Testis (tissue), 2 donors: ENCODE measurements at regions not wholly inside any gene's neighbourhood (a gene's known extent, or its start where the extent isn't known, plus 50 kb on each side); places are given as distances from the start of the nearest gene placed in this dataset.

Experiments used
- DNase-seq: peaks from one replicate; pipeline ENCODE4 v3.0.0-alpha.2; 2019
- H3K27ac ChIP-seq, 2 donors: fragments of 200-600 bp; sonication (generic); one replicate each; pipeline ENCODE4 v1.5.1; 2019
- H3K27me3 ChIP-seq: fragments of 200-600 bp; sonication (generic); one replicate; pipeline ENCODE4 v1.5.1; 2019
- H3K36me3 ChIP-seq: fragments of 200-600 bp; sonication (generic); one replicate; pipeline ENCODE4 v1.5.1; 2017; ENCODE audit warnings: low read depth; ENCODE audit errors: missing control alignments
- H3K4me1 ChIP-seq: fragments of 200-600 bp; sonication (generic); one replicate; pipeline ENCODE4 v1.5.1; 2019
- H3K4me3 ChIP-seq, 2 donors: fragments of 200-600 bp; sonication (generic); one replicate each; pipeline ENCODE4 v1.5.1; 2017 to 2019
- H3K9me3 ChIP-seq: fragments of 200-600 bp; sonication (generic); one replicate; pipeline ENCODE4 v1.5.1; 2017
- CTCF ChIP-seq, 3 experiments: fragments of 450-650 bp in 2 of 3; fragments of 200-600 bp in 1 of 3; sonication (generic) in 1 of 3; IDR thresholded peaks; one replicate each; pipeline ENCODE4 v1.5.1; 2016 to 2019; ENCODE audit warnings: antibody characterized with exemption in 3 of 3, mild to moderate bottlenecking in 2 of 3, moderate library complexity in 1 of 3
- POLR2A ChIP-seq: fragments of 450-650 bp; IDR thresholded peaks from one replicate; pipeline ENCODE4 v1.6.1; 2017; ENCODE audit warnings: antibody characterized with exemption, mild to moderate bottlenecking, moderate library complexity
- WGBS, 2 donors: methylation state at CpG; one replicate each; pipeline ENCODE4 v1.1.5; 2018; 5-methylcytosine and 5-hydroxymethylcytosine counted together
- intact Hi-C: fragments of 100-400 bp; cut with DNase I; formaldehyde crosslinking; loops from one replicate; pipeline ENCODE4 v1.15.1; 2023; ENCODE audit warnings: low total_unique reads

GRCh38 chr6:50102676-50103075, 52.9 kb upstream of the DEFB112 start:
- intact Hi-C loops = no loop called here
- no peak for TF ChIP-seq POLR2A
- no peak for TF ChIP-seq CTCF (IDR thresholded peaks at IDR 0.05)
- no peak overlapping the region for H3K4me3 ChIP-seq
- H3K27ac ChIP-seq = no peak overlapping the region
- no peaks in the 10 kb centered on the region for H3K27me3 ChIP-seq
- no peak for DNase-seq
- no peaks in the 10 kb centered on the region for H3K9me3 ChIP-seq
- H3K4me1 ChIP-seq = no peaks in the 10 kb centered on the region
- H3K36me3 ChIP-seq = no peaks in the 10 kb centered on the region

DNA sequence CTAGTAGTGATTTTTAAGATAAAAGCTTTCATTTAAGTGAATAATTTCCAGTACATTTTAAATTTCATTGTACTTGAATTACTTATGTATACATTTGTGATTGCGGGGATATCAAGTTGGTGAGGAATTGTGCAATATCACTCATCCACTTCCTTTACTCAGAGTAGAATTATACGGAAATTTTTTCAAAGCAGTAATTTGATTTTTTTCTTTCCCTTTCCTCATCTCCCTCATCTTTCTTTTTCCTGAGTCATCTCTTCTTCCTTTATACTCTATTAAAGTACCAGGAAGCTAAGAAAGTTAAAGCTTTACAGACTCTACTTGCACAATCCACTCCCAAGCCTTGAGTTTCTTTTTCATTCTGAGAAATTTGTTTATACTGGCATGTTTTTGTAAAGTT, 60.9 kb upstream of the DEFB112 start:
- H3K4me1 ChIP-seq = no peaks in the 10 kb centered on the region
- TF ChIP-seq CTCF (IDR thresholded peaks at IDR 0.05) (no peak), POLR2A (no peak)
- no peak for DNase-seq
- H3K36me3 ChIP-seq = no peaks in the 10 kb centered on the region
- no peak overlapping the region for H3K27ac ChIP-seq
- intact Hi-C loops = no loop called here
- no peak overlapping the region for H3K4me3 ChIP-seq
- no peaks in the 10 kb centered on the region for H3K27me3 ChIP-seq
- H3K9me3 ChIP-seq = no peaks in the 10 kb centered on the region
- 98% methylated on average over 2 of the region's 2 CpGs for WGBS, 2 donors

DNA sequence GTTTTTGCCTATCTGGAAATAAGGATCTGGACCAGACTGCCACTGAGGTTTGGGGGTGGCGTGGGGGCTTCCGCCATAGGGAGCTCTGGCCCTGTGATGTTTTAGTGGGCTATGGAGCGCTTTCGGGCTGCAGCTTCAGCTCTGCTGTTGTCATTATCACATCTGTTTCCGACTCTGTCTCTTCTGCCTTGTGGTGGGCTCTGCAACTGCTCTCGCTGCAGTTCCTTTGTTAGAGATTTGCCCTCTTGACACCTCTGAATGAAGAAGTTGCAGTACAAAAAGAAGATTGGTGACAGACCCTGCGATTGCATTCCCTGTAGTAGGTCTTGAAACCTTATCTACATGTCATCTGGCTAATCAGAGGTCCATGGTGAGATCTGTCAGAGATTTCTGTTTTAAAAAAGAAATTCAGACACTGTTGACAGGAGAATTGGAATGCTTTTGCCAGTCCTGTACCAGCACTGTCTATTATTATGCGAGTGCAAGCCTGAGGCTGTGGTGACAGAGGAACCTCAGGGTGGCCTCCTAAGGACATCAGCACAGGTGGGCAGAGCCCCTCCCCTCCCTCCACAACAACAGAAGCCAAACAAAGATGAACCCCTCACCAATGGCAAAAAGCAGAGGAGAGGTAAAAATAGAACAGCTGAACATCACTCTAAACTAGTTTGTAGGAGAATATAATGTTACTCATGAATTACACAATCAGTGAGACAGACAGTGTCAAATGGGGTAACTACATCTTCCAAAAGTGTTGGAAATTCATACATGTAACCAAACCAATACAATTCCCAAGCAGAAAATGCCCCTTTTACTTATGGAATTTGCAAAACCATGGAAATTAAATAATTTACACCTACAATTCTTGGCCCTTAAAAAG, 63.5 kb upstream of the DEFB112 start:
- intact Hi-C loops = no loop called here
- WGBS, 2 donors = 70 to 82% methylated on average over 8 of the region's 8 CpGs
- no peak for TF ChIP-seq CTCF (IDR thresholded peaks at IDR 0.05)
- TF ChIP-seq POLR2A = no peak
- Histone ChIP-seq H3K4me1 (no peaks in the 10 kb centered on the region), H3K36me3 (no peaks in the 10 kb centered on the region), H3K27ac (no peak overlapping the region), H3K9me3 (no peaks in the 10 kb centered on the region), H3K27me3 (no peaks in the 10 kb centered on the region), H3K4me3 (no peak overlapping the region)
- no peak for DNase-seq

- Histone ChIP-seq H3K4me1 (no peaks in the 10 kb centered on the region), H3K9me3 (no peaks in the 10 kb centered on the region), H3K4me3 (no peak overlapping the region), H3K36me3 (no peaks in the 10 kb centered on the region), H3K27ac (no peak overlapping the region), H3K27me3 (no peaks in the 10 kb centered on the region)
- 41 to 57% methylated on average over 2 of the region's 2 CpGs for WGBS, 2 donors
- TF ChIP-seq POLR2A (no peak), CTCF (IDR thresholded peaks at IDR 0.05) (no peak)
- intact Hi-C loops = no loop called here
- no peak for DNase-seq
Observed at GRCh38 chr6:50116390-50116789, 66.7 kb upstream of the DEFB112 start.
